ENCODE measurements at regions not wholly inside any gene's neighbourhood (a gene's known extent, or its start where the extent isn't known, plus 50 kb on each side); places are given as distances from the start of the nearest gene placed in this dataset.
"Not testable (repeated sequence)": the region's sequence is repeated elsewhere in the genome, so short reads cannot be mapped to it uniquely, and the experiment has no call there.

DNA sequence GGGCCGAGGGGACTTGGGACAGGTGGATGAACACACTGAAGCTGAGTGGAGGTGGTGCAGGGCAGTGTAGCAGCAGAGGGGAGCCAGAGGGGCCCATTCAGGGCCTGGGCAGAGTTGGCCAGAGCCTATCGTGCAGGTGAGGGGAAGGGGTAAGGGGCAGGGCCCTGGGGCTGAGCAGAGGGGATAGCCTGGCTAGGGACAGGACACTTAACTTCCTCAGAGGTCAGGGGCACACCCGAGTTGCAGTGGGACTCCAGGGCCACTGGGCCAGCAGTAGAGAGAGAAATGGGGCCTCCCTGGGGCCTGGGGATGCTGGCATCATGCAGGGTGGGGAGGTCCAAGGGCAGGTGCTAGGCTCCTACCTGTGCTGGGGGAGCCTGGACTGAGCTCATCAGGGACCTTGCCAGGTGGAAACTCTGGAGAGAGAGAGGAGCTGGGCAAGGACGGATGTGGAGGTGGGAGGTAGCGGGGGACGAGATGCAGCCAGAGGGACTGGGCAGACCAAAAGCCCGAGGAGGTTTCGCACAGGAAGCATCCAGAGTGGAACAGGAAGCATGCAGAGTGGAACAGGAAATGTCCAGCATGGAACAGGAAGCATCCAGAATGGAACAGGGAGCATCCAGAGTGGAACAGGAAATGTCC is 104.0 kb downstream of the TMEM121 start:
- not testable (repeated sequence) for DNase-seq (ENCODE audit: extremely low read depth in 1 of 11, low read depth in 9 of 11, low spot score in 4 of 11)

DNA sequence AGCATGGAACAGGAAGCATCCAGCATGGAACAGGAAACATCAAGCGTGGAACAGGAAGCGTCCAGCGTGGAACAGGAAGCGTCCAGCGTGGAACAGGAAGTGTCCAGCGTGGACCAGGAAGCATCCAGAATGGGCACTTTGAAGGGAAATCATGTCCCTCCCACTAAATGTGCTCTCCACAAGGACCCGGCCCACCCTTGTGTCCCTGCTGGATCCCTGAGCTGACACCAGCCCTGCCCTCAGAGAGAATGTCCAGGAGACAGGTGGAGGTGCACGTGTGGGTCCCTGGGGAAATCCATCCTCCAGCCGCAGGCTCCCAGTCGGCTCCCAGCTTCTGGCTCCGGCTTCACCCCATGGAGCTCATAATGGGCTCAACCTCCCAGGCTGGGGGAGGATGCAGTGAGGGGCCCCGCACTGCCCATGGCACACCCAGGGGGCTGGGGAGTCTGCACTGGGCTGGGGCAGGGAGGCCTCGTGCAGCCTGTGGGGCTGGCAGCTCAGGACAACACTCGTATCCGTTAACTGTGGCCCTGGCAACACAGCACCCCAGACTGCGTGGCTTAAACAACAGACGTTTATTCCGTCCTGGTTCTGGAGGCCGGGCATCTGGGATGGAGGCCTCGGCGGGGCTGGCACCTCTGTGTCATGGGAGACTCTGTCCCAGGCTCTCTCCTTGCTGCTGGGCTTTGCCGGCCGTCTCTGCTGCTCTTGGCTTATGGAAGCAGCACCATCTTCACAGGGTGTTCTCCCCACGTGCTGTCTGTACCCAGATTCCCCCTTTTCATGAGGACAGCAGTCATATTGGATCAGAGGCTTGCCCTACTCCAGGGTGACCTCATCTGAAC is 104.8 kb downstream of the TMEM121 start:
- DNase-seq (ENCODE audit: extremely low read depth in 1 of 11, low read depth in 9 of 11, low spot score in 4 of 11), result not testable (repeated sequence)

DNA sequence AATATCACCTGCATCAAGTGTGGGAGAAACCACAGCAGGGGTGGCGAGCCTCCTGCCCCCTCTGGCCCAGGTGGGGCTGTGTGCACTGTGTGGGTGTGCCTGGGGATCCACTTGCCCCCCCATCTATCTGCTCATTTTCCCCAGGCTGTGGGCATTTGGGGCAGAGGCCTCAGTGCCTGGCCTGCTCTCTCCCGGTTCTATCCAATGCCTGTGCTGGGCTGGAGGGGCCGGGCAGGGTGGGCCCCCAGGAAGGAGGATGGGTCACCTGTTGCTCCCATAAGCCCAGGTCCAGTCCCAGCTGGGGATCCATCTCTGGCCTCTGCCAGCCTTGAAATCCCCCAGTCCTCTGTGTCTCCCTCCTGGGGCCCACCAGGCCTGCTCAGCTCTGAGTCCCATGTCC is 105.6 kb downstream of the TMEM121 start:
- DNase-seq (ENCODE audit: extremely low read depth in 1 of 11, low read depth in 9 of 11, low spot score in 4 of 11), result no peak

DNA sequence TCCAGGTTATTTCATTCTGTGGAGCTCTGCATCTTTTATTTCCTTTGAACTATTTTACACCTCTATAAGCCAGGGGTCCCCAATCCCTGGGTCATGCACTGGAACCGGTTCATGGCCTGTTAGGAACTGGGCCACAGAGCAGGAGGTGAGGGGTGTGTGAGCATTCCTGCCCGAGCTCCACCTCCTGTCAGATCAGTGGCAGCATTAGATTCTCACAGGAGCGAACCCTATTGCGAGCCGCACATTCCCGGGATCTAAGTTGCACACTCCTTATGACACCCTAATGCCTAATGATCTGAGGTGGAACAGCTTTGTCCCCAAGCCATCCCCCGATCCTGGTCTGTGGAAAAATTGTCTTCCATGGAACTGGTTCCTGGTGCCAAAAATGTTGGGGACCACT is 107.2 kb downstream of the TMEM121 start:
- not testable (repeated sequence) for DNase-seq (ENCODE audit: extremely low read depth in 1 of 11, low read depth in 9 of 11, low spot score in 4 of 11)

DNA sequence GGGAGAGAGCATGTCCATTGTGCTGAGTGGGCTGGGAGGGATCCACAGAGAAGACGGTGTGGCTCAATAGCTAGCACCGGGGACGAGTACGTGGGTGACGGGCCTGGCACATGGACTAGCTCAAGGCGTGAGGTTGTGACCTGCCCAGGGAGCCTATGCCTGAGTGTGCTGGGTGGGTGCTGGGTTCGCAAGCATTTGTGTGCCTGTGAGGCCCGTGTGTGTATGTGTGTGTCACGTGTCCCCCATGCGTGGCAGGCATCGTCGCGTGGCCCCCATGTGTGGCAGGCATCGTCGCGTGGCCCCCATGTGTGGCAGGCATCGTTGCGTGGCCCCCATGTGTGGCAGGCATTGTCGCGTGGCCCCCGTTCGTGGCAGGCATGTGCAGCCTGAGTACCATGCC is 109.2 kb downstream of the TMEM121 start:
- DNase-seq (ENCODE audit: extremely low read depth in 1 of 11, low read depth in 9 of 11, low spot score in 4 of 11), result no peak

DNA sequence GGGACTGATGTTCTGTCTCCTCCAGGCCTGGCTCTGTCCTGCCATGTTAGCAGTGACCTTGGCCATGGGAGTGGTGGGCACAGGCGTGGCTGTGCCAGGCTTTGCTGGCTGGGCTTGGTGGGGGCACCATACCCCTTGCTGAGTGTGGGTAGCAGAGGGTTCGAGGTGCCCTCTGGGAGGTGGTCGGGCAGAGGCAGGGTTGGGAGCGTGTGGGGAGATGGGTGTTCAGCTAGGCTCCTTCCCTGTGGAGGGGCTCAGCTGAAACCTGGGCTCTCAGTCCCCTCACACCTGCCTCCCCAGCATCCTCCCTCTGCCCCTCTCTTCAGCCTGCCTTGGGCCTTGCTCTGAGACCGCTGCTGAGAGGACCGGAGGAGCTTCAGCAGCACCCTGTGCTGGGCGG is 109.6 kb downstream of the TMEM121 start:
- DNase-seq (ENCODE audit: extremely low read depth in 1 of 11, low read depth in 9 of 11, low spot score in 4 of 11), result not testable (repeated sequence)

DNA sequence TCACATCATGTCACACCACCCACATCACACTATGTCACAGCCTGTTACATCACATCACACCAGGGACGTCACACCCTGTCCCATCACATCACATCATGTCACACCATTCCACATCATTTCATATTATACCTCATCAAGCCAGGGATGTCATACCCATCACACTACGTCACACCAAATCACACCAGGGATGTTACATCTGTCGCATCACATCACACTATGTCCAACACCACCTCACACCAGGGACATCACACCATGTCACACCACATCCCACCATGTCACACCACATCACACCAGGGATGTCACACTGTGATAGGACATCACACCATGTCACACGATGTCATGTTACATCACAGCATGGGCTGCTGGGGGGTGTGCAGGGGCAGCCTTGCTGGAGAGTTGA is 110.6 kb downstream of the TMEM121 start:
- no peak for DNase-seq (ENCODE audit: extremely low read depth in 1 of 11, low read depth in 9 of 11, low spot score in 4 of 11)

DNA sequence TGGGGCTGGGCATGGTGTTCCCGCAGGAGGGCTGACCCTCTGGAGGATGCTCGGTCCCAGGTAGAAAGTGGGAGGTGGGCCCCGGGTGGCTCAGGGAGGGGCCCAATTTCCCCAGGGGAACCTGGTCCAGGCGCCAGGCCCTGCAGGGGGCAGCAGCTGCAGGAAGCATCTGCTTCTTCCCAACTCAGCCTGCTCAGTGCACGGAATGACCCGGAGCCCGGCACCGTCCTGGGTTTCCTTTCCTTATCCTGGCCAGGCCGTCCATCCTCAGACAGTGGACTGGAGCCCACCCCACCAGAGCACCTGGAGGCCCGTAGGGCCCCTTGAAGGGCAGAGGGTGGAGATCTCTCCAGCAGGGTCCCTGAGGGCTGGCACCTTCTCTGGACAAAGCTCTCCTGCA is 111.0 kb downstream of the TMEM121 start:
- DNase-seq (ENCODE audit: extremely low read depth in 1 of 11, low read depth in 9 of 11, low spot score in 4 of 11), result not testable (repeated sequence)

DNA sequence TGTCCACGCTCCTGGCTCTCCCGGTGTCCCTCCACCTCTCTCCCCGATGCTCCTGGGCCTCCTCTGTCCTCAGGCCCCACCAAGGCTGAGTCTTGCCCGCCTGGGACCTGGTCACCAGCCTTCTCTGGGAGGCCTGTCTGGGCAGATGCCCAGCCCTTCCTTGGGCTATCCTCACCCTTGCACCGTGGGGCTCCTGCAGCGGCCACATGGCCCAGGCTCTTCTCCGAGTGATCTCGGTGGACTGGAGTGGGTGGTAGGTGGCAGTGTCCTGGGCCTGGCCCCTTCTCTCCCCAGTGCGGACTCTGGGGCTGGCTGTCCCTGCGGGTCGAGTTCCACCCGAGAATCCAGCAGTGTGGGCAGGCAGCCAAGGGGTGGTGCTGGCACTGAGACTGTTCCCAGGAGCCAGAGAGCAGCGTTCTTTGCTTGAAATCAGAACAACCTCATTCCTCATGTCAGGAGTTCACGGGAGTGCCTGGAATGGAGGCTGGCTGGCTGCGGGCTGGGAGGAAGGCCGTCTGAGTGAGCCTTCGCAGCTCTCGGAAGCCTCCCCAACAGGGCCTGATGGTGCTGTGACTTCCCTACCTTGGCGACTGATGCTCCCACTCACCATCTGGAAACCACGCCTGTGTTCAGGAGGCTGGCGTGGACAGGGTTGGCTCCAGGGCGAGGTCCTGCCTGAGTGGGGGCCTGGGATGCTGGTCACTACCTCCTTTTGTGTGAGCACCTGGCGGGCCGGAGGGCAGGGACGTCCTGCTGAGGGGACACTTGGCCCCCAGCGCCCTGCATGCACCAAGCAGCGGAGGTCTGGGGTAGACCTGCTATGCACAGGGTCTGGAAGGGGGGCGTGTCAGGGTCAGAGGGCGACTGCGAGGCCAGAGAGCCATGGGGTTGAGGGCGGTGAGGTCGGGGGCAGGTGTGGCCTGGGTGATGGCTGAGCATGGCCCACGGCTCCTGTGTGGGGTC is 113.9 kb downstream of the TMEM121 start:
- not testable (repeated sequence) for DNase-seq (ENCODE audit: extremely low read depth in 1 of 11, low read depth in 9 of 11, low spot score in 4 of 11)

DNA sequence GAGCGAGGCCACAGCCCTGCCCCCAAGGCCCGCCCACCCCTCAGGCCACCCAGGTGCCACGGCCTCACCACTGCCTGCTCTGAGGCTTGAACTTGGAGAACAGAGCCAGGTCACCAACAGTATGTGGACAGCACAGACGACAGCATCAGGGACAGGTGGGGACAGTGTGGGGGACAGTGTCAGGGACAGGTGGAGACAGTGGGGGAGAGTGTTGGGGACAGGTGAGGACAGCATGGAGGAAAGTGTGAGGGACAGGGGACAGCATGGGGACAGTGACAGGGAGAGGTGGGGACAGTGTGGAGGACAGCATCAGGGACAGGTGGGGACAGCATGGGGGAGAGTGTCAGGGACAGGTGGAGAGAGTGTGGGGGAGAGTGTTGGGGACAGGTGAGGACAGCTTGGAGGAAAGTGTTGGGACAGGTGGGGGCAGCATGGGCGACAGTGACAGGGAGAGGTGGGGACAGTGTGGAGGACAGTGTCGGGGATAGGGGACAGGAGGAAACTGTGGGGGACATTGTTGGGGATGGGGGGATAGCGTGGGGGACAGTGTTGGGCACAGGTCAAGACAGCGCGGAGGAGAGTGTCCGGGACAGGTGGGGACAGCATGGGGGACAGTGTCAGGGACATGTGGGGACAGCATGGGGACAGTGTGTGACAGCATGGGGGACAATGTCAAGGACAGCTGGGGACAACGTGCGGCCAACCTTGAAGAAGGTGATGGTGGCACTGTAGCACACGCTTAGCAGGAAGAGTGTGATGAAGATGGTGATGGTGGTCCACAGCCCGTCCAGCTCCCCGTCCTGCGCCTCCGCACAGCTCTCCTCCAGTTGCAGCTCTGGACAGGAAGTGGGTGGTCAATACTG is 114.9 kb downstream of the TMEM121 start:
- no peak for DNase-seq (ENCODE audit: extremely low read depth in 1 of 11, low read depth in 9 of 11, low spot score in 4 of 11)

DNA sequence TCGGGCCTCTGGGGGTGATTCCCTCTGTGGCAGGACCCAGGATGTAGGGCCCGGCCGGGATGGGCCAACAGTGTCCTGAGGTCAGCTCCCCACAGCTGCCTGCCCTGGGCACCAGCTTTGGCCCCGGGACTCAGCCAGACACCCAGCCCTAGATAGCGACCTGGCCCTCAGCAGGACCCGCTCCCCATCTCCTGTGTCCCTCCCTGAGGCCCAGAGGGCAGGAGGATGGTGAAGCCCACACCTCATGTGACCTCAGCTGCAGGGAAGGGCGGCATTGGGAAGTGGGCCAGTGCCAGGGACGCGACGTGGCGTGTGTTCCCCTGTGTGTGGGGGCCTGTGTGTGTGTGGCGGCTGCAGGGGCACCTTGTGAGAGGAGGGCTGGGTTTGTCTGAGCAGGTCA is 115.6 kb downstream of the TMEM121 start:
- not testable (repeated sequence) for DNase-seq (ENCODE audit: extremely low read depth in 1 of 11, low read depth in 9 of 11, low spot score in 4 of 11)

DNA sequence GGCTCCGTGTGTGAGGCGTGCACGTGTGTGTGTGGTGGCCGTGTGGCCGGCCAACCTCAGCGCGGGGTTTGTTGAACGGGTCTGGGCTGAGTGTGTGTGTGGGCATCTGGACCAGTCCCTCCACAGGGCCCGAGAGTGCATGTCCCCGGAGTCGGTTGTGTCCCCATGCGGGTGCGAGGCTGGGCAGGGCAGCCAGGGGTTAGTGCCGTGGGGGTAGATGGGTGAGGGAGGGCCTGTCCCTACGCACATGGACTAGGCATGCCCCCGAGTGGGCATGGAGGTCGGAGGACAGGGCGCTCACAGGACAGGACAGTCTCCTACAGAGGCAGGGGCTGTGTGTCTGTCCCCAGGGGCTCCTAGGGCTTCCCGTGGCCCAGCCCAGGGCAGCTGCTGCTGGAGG is 116.1 kb downstream of the TMEM121 start:
- not testable (repeated sequence) for DNase-seq (ENCODE audit: extremely low read depth in 1 of 11, low read depth in 9 of 11, low spot score in 4 of 11)

DNA sequence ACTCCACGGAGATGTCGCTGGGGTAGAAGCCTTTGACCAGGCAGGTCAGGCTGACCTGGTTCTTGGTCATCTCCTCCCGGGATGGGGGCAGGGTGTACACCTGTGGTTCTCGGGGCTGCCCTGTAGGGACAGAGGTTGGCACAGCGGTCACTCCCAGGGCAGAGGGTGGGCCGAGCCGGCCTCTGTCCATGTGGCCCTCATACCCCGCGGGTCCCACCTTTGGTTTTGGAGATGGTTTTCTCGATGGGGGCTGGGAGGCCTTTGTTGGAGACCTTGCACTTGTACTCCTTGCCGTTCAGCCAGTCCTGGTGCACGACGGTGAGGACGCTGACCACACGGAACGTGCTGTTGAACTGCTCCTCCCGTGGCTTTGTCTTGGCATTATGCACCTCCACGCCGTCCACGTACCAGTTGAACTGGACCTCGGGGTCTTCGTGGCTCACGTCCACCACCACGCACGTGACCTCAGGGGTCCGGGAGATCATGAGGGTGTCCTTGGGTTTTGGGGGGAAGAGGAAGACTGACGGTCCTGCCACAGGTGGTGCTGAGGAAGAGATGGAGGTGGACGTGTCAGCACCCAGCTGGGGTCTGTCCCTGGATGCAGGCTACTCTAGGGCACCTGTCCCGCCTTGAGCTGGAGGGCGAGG is 117.1 kb downstream of the TMEM121 start:
- not testable (repeated sequence) for DNase-seq (ENCODE audit: extremely low read depth in 1 of 11, low read depth in 9 of 11, low spot score in 4 of 11)

DNA sequence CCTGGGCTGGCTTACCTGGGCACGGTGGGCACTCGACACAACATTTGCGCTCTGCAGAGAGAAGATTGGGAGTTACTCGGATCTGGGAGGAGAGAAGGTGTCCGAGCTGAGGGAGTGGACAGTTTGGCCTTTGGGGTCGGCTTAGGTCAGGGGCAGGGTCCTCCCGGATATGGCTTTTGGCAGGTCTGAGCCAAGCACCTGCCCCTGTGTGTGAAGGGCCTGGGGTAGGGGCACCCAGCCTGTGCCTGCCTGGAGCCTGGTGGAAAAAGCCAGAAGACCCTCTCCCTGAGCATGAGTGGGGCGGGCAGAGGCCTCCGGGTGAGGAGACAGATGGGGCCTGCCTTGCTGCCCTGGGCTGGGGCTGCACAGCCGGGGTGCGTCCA is 117.7 kb downstream of the TMEM121 start:
- DNase-seq (ENCODE audit: extremely low read depth in 1 of 11, low read depth in 9 of 11, low spot score in 4 of 11), result not testable (repeated sequence)

DNA sequence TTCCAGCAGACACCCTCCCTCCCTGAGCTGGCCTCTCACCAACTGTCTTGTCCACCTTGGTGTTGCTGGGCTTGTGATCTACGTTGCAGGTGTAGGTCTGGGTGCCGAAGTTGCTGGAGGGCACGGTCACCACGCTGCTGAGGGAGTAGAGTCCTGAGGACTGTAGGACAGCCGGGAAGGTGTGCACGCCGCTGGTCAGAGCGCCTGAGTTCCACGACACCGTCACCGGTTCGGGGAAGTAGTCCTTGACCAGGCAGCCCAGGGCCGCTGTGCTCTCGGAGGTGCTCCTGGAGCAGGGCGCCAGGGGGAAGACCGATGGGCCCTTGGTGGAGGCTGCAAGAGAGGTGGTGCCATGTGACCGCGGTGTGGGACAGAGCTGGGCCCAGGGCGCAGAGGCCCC is 118.1 kb downstream of the TMEM121 start:
- DNase-seq (ENCODE audit: extremely low read depth in 1 of 11, low read depth in 9 of 11, low spot score in 4 of 11), result not testable (repeated sequence)

DNA sequence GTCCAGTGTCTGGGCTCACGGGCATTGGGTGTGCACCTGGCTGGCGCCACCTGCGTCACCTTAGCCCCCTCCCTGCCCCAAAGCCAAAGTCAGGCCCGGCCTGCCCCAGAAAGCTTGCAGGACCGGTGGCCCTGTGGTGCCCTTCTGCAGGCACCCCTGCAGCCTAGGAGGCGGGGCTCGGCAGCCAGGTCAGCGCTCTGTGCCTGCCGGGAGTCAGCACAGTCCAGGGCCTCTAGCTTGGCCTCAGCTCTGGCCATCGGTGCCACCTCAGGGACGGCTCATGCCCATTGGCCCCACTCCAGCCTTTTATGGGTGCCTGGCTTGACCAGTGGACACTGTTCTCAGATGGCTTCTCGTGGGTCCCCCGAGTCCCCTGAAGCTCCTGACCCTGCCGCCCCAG is 118.5 kb downstream of the TMEM121 start:
- not testable (repeated sequence) for DNase-seq (ENCODE audit: extremely low read depth in 1 of 11, low read depth in 9 of 11, low spot score in 4 of 11)

DNA sequence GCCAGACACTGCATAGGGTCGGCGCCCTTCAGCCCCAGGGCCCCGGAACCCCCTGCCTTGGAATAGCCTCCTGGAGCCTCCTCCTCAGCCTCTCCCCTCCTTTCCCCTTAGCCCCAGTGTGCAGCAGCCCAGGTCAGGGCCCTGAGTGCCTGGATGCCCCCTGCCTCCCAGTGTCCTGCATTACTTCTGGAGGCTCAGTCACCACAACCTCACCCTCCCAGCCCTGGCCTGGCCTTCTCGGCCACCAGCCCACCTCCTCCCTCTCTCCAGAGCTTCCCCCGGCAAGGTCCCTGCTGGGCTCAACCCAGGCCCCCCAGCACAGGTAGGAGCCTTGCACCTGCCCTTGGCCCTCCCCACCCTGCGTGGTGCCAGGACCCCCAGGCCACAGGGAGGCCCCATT is 119.0 kb downstream of the TMEM121 start:
- DNase-seq (ENCODE audit: extremely low read depth in 1 of 11, low read depth in 9 of 11, low spot score in 4 of 11), result not testable (repeated sequence)

DNA sequence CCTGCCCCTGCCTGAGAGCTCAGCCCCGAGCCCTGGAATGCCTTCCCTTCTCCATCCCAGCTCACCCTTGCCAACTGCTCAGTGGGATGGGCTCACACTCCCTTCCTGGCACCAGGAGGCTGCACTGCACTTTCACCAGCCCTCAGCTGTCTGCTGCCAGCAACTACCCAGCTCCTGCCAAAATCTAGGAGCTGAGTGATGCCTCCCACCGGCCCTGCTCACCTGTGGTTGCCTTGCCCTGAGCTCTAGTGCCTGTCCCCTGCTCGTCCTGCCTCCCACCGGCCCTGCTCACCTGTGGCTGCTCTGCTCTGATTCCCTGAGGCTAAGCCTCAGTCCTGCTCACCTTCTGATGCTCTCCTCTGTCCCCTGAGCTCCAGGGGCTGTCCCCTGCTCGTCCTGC is 119.8 kb downstream of the TMEM121 start:
- no peak for DNase-seq (ENCODE audit: extremely low read depth in 1 of 11, low read depth in 9 of 11, low spot score in 4 of 11)

Measured in renal cortex interstitium (tissue), 11 donors.